Kasumi-1 (cell line): ENCODE measurements at regions not wholly inside any gene's neighbourhood (a gene's known extent, or its start where the extent isn't known, plus 50 kb on each side); places are given as distances from the start of the nearest gene placed in this dataset.

ENCODE experiments used
- DNase-seq, 2 experiments: peaks; one replicate each; lab custom pipeline; 2025; lab: John Stamatoyannopoulos, UW

GRCh38 chr7:32143301-32143700, 73.1 kb upstream of the PDE1C start:
- DNase-seq: no peak

- DNase-seq: no peak
Measured at GRCh38 chr7:32142649-32143048, 72.4 kb upstream of the PDE1C start.

GRCh38 chr7:32140210-32140939, 70.2 kb upstream of the PDE1C start:
- no peak for DNase-seq

- no peak for DNase-seq
Measured at GRCh38 chr7:32137059-32137458, 66.9 kb upstream of the PDE1C start.

GRCh38 chr7:32131091-32131490, 60.9 kb upstream of the PDE1C start:
- DNase-seq: no peak

GRCh38 chr7:32126843-32127242, 56.6 kb upstream of the PDE1C start:
- no peak for DNase-seq
